ENCODE measurements at regions not wholly inside any gene's neighbourhood (a gene's known extent, or its start where the extent isn't known, plus 50 kb on each side); places are given as distances from the start of the nearest gene placed in this dataset.

GRCh38 chr4:137310166-137310565 is 222.1 kb downstream of the PCDH18 start:
- DNase-seq: no peak

- no peak for DNase-seq
Measured at GRCh38 chr4:137309424-137309823, 222.9 kb downstream of the PCDH18 start.

GRCh38 chr4:137307806-137308205 is 224.5 kb downstream of the PCDH18 start:
- DNase-seq: no peak

GRCh38 chr4:137300776-137301175 is 231.5 kb downstream of the PCDH18 start:
- DNase-seq: no peak

- DNase-seq: no peak
Measured at GRCh38 chr4:137299281-137299680, 233.0 kb downstream of the PCDH18 start.

- no peak for DNase-seq
Measured at GRCh38 chr4:137293281-137293680, 239.0 kb downstream of the PCDH18 start.

- DNase-seq: no peak
Measured at GRCh38 chr4:137283737-137284136, 248.6 kb downstream of the PCDH18 start.

- DNase-seq: no peak
Measured at GRCh38 chr4:137278431-137278830, 253.9 kb downstream of the PCDH18 start.

GRCh38 chr4:137274404-137274803 is 257.9 kb downstream of the PCDH18 start:
- no peak for DNase-seq

- DNase-seq: no peak
Measured at GRCh38 chr4:137267024-137267423, 265.3 kb downstream of the PCDH18 start.

GRCh38 chr4:137266511-137266910 is 265.8 kb downstream of the PCDH18 start:
- no peak for DNase-seq

- DNase-seq: no peak
Measured at GRCh38 chr4:137263206-137263605, 269.1 kb downstream of the PCDH18 start.

- no peak for DNase-seq
Measured at GRCh38 chr4:137253949-137254348, 278.3 kb downstream of the PCDH18 start.

GRCh38 chr4:137249112-137249511 is 283.2 kb downstream of the PCDH18 start:
- no peak for DNase-seq

- DNase-seq: no peak
Measured at GRCh38 chr4:137238456-137239162, 293.7 kb downstream of the PCDH18 start.

- no peak for DNase-seq
Measured at GRCh38 chr4:137226900-137227299, 305.4 kb downstream of the PCDH18 start.

GRCh38 chr4:137226221-137226620 is 306.1 kb downstream of the PCDH18 start:
- DNase-seq: no peak

- DNase-seq: no peak
Measured at GRCh38 chr4:137213372-137214173, 318.7 kb downstream of the PCDH18 start.

- peak; percentile 56 for DNase-seq
Measured at GRCh38 chr4:137212601-137213000, 319.7 kb downstream of the PCDH18 start.

GRCh38 chr4:137209240-137209639 is 323.1 kb downstream of the PCDH18 start:
- no peak for DNase-seq

GRCh38 chr4:137206781-137207180 is 325.5 kb downstream of the PCDH18 start:
- peak; percentile 5 for DNase-seq

- DNase-seq: no peak
Measured at GRCh38 chr4:137203601-137204000, 328.7 kb downstream of the PCDH18 start.

- DNase-seq: no peak
Measured at GRCh38 chr4:137200322-137200721, 332.0 kb downstream of the PCDH18 start.

- no peak for DNase-seq
Measured at GRCh38 chr4:137198791-137199190, 333.5 kb downstream of the PCDH18 start.
